OCI-LY7 (cell line): ENCODE measurements at regions not wholly inside any gene's neighbourhood (a gene's known extent, or its start where the extent isn't known, plus 50 kb on each side); places are given as distances from the start of the nearest gene placed in this dataset.

Experiments used
- BruUV-seq: library from RNA; stranded (reverse); fragments of 400-500 nt; replicated peaks from 2 replicates; lab custom pipeline; 2021; lab: Mats Ljungman, UMichigan
- CTCF ChIA-PET: fragments of 300-600 bp; sonication (Branson Sonifier 250); formaldehyde crosslinking; loops from one replicate; lab custom pipeline; 2022; ENCODE audit warnings: antibody characterized with exemption; ENCODE audit not compliant: unreplicated experiment; lab: Charles Lee
- POLR2A ChIA-PET: fragments of 300-600 bp; sonication (Branson Sonifier 250); formaldehyde crosslinking; loops from one replicate; lab custom pipeline; 2022; ENCODE audit warnings: antibody characterized with exemption; lab: Charles Lee
- DNase-seq: peaks from one replicate; pipeline ENCODE4 v3.0.0-alpha.2; 2015; ENCODE audit warnings: low spot score
- H2AFZ ChIP-seq: fragments of 200-600 bp; sonication (generic), shearing (Covaris generic); 2 replicates; pipeline ENCODE4 v1.6.1; 2014; ENCODE audit warnings: mild to moderate bottlenecking, antibody characterized with exemption, low read length, moderate library complexity
- H3K27ac ChIP-seq: fragments of 200-600 bp; sonication (generic); 2 replicates; pipeline ENCODE4 v1.5.1; 2014; ENCODE audit warnings: mixed run types, low read depth, mild to moderate bottlenecking, moderate library complexity, low read length, inconsistent platforms; ENCODE audit not compliant: poor library complexity, severe bottlenecking
- H3K36me3 ChIP-seq: fragments of 200-600 bp; sonication (generic); 2 replicates; pipeline ENCODE4 v1.6.1; 2014; ENCODE audit warnings: mild to moderate bottlenecking, antibody characterized with exemption, low read length, moderate library complexity, mixed read lengths; ENCODE audit not compliant: insufficient read depth
- H3K4me1 ChIP-seq: fragments of 200-600 bp; sonication (generic); 2 replicates; pipeline ENCODE4 v1.5.1; 2014; ENCODE audit warnings: mild to moderate bottlenecking, low read length; ENCODE audit not compliant: insufficient read depth, poor library complexity, severe bottlenecking
- H3K4me2 ChIP-seq: fragments of 200-600 bp; sonication (generic); 2 replicates; pipeline ENCODE4 v1.6.1; 2014; ENCODE audit warnings: mild to moderate bottlenecking, low read length
- H3K4me3 ChIP-seq: fragments of 200-600 bp; sonication (generic); 2 replicates; pipeline ENCODE4 v1.5.1; 2014; ENCODE audit warnings: mild to moderate bottlenecking, low read depth, low read length; ENCODE audit not compliant: poor library complexity, severe bottlenecking
- H3K79me2 ChIP-seq: fragments of 200-600 bp; sonication (generic); 2 replicates; pipeline ENCODE4 v1.6.1; 2016; ENCODE audit warnings: low read depth, mild to moderate bottlenecking, low read length, moderate library complexity, mixed read lengths; ENCODE audit not compliant: insufficient read depth
- H3K9me2 ChIP-seq: fragments of 200-600 bp; sonication (generic); 2 replicates; pipeline ENCODE4 v1.6.1; 2016; ENCODE audit warnings: mild to moderate bottlenecking, low read length, mixed read lengths; ENCODE audit not compliant: insufficient read depth
- H3K9me3 ChIP-seq: fragments of 200-600 bp; sonication (generic); 2 replicates; pipeline ENCODE4 v1.6.1; 2014; ENCODE audit warnings: mild to moderate bottlenecking, mixed run types, low read length, mixed read lengths
- H4K20me1 ChIP-seq: fragments of 200-600 bp; sonication (generic); 2 replicates; pipeline ENCODE4 v1.6.1; 2014; ENCODE audit warnings: mild to moderate bottlenecking, antibody characterized with exemption, low read length, moderate library complexity, mixed read lengths; ENCODE audit not compliant: insufficient read depth
- CTCF ChIP-seq: fragments of 200-600 bp; sonication (generic); conservative IDR thresholded peaks from 2 replicates; pipeline ENCODE4 v1.5.1; 2014; ENCODE audit warnings: mild to moderate bottlenecking, antibody characterized with exemption, low read length, moderate library complexity, mixed read lengths
- EZH2phosphoT487 ChIP-seq: fragments of 200-600 bp; sonication (generic); IDR thresholded peaks from 2 replicates; pipeline ENCODE4 v1.6.1; 2018; ENCODE audit warnings: low read depth, borderline replicate concordance, mild to moderate bottlenecking, mixed run types, antibody characterized with exemption, low read length, moderate library complexity, mixed read lengths
- intact Hi-C: fragments of 100-400 bp; cut with micrococcal nuclease; formaldehyde crosslinking; loops from one replicate; pipeline ENCODE4 v1.10.0; 2022; ENCODE audit not compliant: unreplicated experiment

GRCh38 chr4:24664956-24665355 is 80.6 kb upstream of the DHX15 start:
- no peak overlapping the region for H3K27ac ChIP-seq
- no peak overlapping the region for H2AFZ ChIP-seq
- H3K4me2 ChIP-seq = no peak overlapping the region
- H3K9me3 ChIP-seq = no peaks in the 10 kb centered on the region
- H3K4me1 ChIP-seq = no peaks in the 10 kb centered on the region
- no peaks in the 10 kb centered on the region for H3K79me2 ChIP-seq
- DNase-seq = no peak
- no peaks in the 10 kb centered on the region for H4K20me1 ChIP-seq
- H3K4me3 ChIP-seq = no peak overlapping the region
- H3K9me2 ChIP-seq = no peaks in the 10 kb centered on the region
- ChIA-PET CTCF (interaction anchor here (0.9 kb wide), 1 partner anchor 23 kb away, joined by 3 read pairs; no protein-coding TSS in a partner anchor), POLR2A (no interaction called here)
- intact Hi-C loops = no loop called here
- BruUV-seq = no TSS peak
- no peaks in the 10 kb centered on the region for H3K36me3 ChIP-seq
- TF ChIP-seq CTCF (no peak), EZH2phosphoT487 (no peak)

DNA sequence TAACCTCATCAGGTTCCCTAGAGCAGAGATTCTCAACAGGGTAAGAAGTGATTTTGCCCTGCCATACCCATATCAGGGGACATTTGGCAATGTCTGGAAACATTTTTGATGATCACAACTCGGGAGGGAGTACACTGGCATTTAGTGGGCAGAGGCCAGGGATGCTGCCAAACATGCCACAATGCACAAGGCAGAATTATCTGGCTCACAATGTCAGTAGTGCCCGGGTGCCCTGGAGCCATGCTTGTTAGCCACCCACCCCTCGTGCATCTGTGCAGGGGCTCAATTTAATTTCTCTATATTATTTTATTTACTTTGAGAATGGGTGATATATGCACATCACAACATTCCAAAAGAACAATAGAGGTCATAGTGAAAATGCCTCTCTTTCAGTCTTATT is 82.0 kb upstream of the DHX15 start:
- Histone ChIP-seq H3K9me3 (no peaks in the 10 kb centered on the region), H4K20me1 (no peaks in the 10 kb centered on the region), H3K4me1 (no peaks in the 10 kb centered on the region), H3K4me3 (no peak overlapping the region), H3K79me2 (no peaks in the 10 kb centered on the region), H3K36me3 (no peaks in the 10 kb centered on the region), H2AFZ (no peak overlapping the region), H3K27ac (no peak overlapping the region), H3K4me2 (no peak overlapping the region), H3K9me2 (no peaks in the 10 kb centered on the region)
- TF ChIP-seq CTCF = no peak
- no peak for TF ChIP-seq EZH2phosphoT487
- intact Hi-C loops = no loop called here
- ChIA-PET CTCF (no interaction called here), POLR2A (no interaction called here)
- DNase-seq = no peak
- BruUV-seq = no TSS peak

DNA sequence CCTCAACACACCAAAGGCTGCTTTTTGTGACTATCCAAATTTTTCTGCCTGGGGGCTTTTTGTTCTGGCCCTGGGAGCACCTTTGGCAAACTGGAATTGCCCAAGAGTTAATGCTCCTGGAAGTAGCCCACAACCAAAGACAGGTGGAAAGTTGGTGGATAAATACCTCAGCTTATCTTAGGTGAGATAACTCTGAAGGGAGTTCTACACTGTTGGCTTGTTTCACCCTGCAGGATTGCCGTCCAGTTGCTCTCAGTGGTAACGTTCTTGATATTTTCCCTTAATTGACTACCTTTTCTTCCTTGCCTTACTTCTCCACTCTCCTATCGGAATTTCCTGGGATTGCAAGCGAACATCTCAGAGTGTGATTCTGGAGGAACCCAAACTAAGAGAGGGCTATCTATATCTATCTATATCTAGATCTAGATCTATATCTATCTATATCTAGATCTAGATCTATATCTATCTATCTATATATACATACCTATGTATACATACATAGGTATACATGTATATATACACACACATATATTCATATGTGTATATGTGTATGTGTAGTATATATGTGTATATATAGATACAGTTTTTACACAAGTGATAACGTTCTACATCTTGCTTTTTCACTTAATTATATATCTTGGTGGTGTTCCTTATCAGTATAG is 82.6 kb upstream of the DHX15 start:
- H3K4me3 ChIP-seq = no peak overlapping the region
- BruUV-seq = no TSS peak
- CTCF ChIA-PET = no interaction called here

More for the DNA sequence above, 82.6 kb upstream of the DHX15 start:
- Histone ChIP-seq H3K27ac (no peak overlapping the region), H3K36me3 (no peaks in the 10 kb centered on the region), H3K9me2 (no peaks in the 10 kb centered on the region), H3K9me3 (no peaks in the 10 kb centered on the region), H2AFZ (no peak overlapping the region), H3K4me2 (no peak overlapping the region), H3K79me2 (no peaks in the 10 kb centered on the region), H3K4me1 (no peaks in the 10 kb centered on the region), H4K20me1 (no peaks in the 10 kb centered on the region)
- POLR2A ChIA-PET = no interaction called here
- intact Hi-C loops = no loop called here
- DNase-seq = no peak
- no peak for TF ChIP-seq CTCF
- no peak for TF ChIP-seq EZH2phosphoT487
